ENCODE measurements at regions not wholly inside any gene's neighbourhood (a gene's known extent, or its start where the extent isn't known, plus 50 kb on each side); places are given as distances from the start of the nearest gene placed in this dataset.

DNA sequence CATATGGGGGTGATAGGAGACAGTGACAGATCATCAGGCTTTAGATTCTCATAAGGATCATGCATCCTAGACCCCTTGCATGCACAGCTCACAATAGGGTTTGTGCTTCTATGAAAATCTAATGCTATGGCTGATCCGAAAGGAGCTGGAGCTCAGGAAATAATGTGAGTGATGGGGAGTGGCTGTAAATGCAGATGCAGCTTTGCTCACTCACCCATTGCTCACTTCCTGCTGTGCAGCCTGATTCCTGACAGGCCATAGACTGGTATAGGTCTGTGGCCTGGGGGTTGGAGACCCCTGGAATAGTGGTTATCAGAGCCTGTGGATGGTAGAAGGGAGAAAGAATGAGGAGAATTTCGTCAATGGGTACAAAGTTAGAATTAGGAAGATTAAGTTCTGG lies 2751.1 kb downstream of the ARAP2 start:
- TF ChIP-seq, protein P1, sequence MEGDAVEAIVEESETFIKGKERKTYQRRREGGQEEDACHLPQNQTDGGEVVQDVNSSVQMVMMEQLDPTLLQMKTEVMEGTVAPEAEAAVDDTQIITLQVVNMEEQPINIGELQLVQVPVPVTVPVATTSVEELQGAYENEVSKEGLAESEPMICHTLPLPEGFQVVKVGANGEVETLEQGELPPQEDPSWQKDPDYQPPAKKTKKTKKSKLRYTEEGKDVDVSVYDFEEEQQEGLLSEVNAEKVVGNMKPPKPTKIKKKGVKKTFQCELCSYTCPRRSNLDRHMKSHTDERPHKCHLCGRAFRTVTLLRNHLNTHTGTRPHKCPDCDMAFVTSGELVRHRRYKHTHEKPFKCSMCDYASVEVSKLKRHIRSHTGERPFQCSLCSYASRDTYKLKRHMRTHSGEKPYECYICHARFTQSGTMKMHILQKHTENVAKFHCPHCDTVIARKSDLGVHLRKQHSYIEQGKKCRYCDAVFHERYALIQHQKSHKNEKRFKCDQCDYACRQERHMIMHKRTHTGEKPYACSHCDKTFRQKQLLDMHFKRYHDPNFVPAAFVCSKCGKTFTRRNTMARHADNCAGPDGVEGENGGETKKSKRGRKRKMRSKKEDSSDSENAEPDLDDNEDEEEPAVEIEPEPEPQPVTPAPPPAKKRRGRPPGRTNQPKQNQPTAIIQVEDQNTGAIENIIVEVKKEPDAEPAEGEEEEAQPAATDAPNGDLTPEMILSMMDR (IDR thresholded peaks at IDR 0.05; ENCODE audit: poor library complexity) = no peak
- TF ChIP-seq EZH2phosphoT487 (IDR thresholded peaks at IDR 0.05; ENCODE audit: low read depth, severe bottlenecking, unreplicated experiment) = no peak
